A549 (cell line): ENCODE measurements at regions not wholly inside any gene's neighbourhood (a gene's known extent, or its start where the extent isn't known, plus 50 kb on each side); places are given as distances from the start of the nearest gene placed in this dataset.

ENCODE experiments used
- ATAC-seq, 2 experiments: fragments of 200-7000 bp in 1 of 2; fragments of >200 bp in 1 of 2; cut with Nextera tagmentation in 1 of 2; cut with Tn5 transposase in 1 of 2; 3 replicates each; pipeline versions ENCODE4 v1.8.0 to v1.9.1; 2018 to 2020; ENCODE audit warnings: mild to moderate bottlenecking in 1 of 2, moderate library complexity in 1 of 2
- CTCF ChIA-PET: fragments of 300-600 bp; sonication (Branson Sonifier 250); formaldehyde crosslinking; extraction: SDS; loops from one replicate; lab custom pipeline; 2021; ENCODE audit warnings: antibody characterized with exemption, inconsistent platforms; lab: Yijun Ruan, JAX
- POLR2A ChIA-PET: fragments of 350-600 bp; formaldehyde crosslinking; extraction: SDS; loops from one replicate; lab custom pipeline; 2021; ENCODE audit warnings: antibody characterized with exemption, inconsistent platforms; lab: Yijun Ruan, JAX
- DNase-seq, 2 experiments: peaks; one replicate each; pipeline versions ENCODE4 v3.0.0 to v3.0.0-alpha.2; 2011 to 2016; ENCODE audit warnings: low read depth in 1 of 2, low spot score in 1 of 2
- FAIRE-seq: peaks from 2 replicates; lab custom pipeline; 2011; peaks lifted over from hg19 to GRCh38; lab: Jason Lieb, UNC
- H3K27ac ChIP-seq, 2 experiments: fragments of >200 bp; sonication (Bioruptor Twin); formaldehyde crosslinking; 3 replicates each; pipeline ENCODE4 v1.5.1; 2016 to 2017
- H3K4me1 ChIP-seq: fragments of >200 bp; sonication (Bioruptor Twin); formaldehyde crosslinking; 3 replicates; pipeline ENCODE4 v1.6.1; 2016
- H3K4me2 ChIP-seq: fragments of >200 bp; sonication (Bioruptor Twin); formaldehyde crosslinking; 3 replicates; pipeline ENCODE4 v1.6.1; 2016
- H3K4me3 ChIP-seq: fragments of >200 bp; sonication (Bioruptor Twin); formaldehyde crosslinking; 3 replicates; pipeline ENCODE4 v1.5.1; 2016
- H3K9me3 ChIP-seq: fragments of >200 bp; sonication (Bioruptor Twin); formaldehyde crosslinking; 3 replicates; pipeline ENCODE4 v1.6.1; 2016
- BHLHE40 ChIP-seq: IDR thresholded peaks from 2 replicates; pipeline ENCODE4 v1.6.1; 2012; ENCODE audit warnings: low read depth, low read length, inconsistent platforms
- CBX8 ChIP-seq: fragments of 200-600 bp; sonication (generic); IDR thresholded peaks from 2 replicates; pipeline ENCODE4 v1.6.1; 2016
- CEBPB ChIP-seq, 2 experiments: fragments of >200 bp in 1 of 2; sonication (Bioruptor Twin) in 1 of 2; formaldehyde crosslinking in 1 of 2; IDR thresholded peaks; 2 replicates each; pipeline ENCODE4 v1.6.1; 2012 to 2016
- CHD4 ChIP-seq: fragments of 200-600 bp; sonication (generic); IDR thresholded peaks from 2 replicates; pipeline ENCODE4 v1.6.1; 2016; ENCODE audit warnings: antibody characterized with exemption, mild to moderate bottlenecking, borderline replicate concordance
- EHF ChIP-seq: fragments of 250-450 bp; sonication (Bioruptor Pico); IDR thresholded peaks from 2 replicates; pipeline ENCODE4 v1.5.0; 2020; ENCODE audit warnings: mild to moderate bottlenecking
- EHMT2 ChIP-seq: fragments of 200-600 bp; sonication (generic); IDR thresholded peaks from 2 replicates; pipeline ENCODE4 v1.6.1; 2016; ENCODE audit warnings: antibody characterized with exemption, low read depth, mild to moderate bottlenecking, moderate library complexity
- EP300 ChIP-seq, 2 experiments: fragments of >200 bp; sonication (Bioruptor Twin); formaldehyde crosslinking; IDR thresholded peaks; 2 replicates in 1 of 2; 3 replicates in 1 of 2; pipeline ENCODE4 v1.6.1; 2016 to 2017
- ESRRA ChIP-seq: fragments of 150-350 bp; IDR thresholded peaks from 2 replicates; pipeline ENCODE4 v1.6.1; 2014; ENCODE audit warnings: mild to moderate bottlenecking, low read length, borderline replicate concordance
- FOSL2 ChIP-seq, 2 experiments: fragments of 450-650 bp in 1 of 2; fragments of >200 bp in 1 of 2; sonication (Bioruptor Twin) in 1 of 2; formaldehyde crosslinking; IDR thresholded peaks; 2 replicates each; pipeline versions ENCODE4 v1.5.0 to v1.6.1; 2016 to 2020; ENCODE audit warnings: mild to moderate bottlenecking in 1 of 2, moderate library complexity in 1 of 2
- GATA3 ChIP-seq: IDR thresholded peaks from 2 replicates; pipeline ENCODE4 v1.6.1; 2012; ENCODE audit warnings: borderline replicate concordance
- HOXB13 ChIP-seq: fragments of 250-450 bp; sonication (Bioruptor Pico); IDR thresholded peaks from 2 replicates; pipeline ENCODE4 v1.5.0; 2020; ENCODE audit warnings: low read depth, mild to moderate bottlenecking, moderate library complexity
- JUN ChIP-seq, 2 experiments: fragments of >200 bp; sonication (Bioruptor Twin); formaldehyde crosslinking; IDR thresholded peaks; 2 replicates in 1 of 2; 3 replicates in 1 of 2; pipeline ENCODE4 v1.6.1; 2016 to 2017
- JUNB ChIP-seq: fragments of >200 bp; sonication (Bioruptor Twin); formaldehyde crosslinking; IDR thresholded peaks from 2 replicates; pipeline ENCODE4 v1.6.1; 2016
- PHF8 ChIP-seq: fragments of 200-600 bp; sonication (generic); IDR thresholded peaks from 2 replicates; pipeline ENCODE4 v1.6.1; 2016; ENCODE audit warnings: low read depth, mild to moderate bottlenecking, antibody characterized with exemption, moderate library complexity, borderline replicate concordance
- POLR2A ChIP-seq: IDR thresholded peaks from 2 replicates; pipeline ENCODE4 v1.6.1; 2012; ENCODE audit warnings: mild to moderate bottlenecking, low read length
- RFX5 ChIP-seq: fragments of 450-650 bp; IDR thresholded peaks from 2 replicates; pipeline ENCODE4 v1.7.1; 2014; ENCODE audit warnings: antibody characterized with exemption, mild to moderate bottlenecking, moderate library complexity
- TP53 ChIP-seq: fragments of 250-450 bp; sonication (Bioruptor Pico); IDR thresholded peaks from 2 replicates; pipeline ENCODE4 v1.5.0; 2021; ENCODE audit warnings: mild to moderate bottlenecking, moderate library complexity
- ZNF302 ChIP-seq: fragments of 250-450 bp; sonication (Bioruptor Pico); IDR thresholded peaks from 2 replicates; pipeline ENCODE4 v1.9.0; 2021; ENCODE audit warnings: inconsistent platforms, mild to moderate bottlenecking, moderate library complexity
- WGBS: methylation state at CpG from one replicate; pipeline ENCODE4 v1.1.6; 2017; ENCODE audit errors: missing lambda C conversion rate; 5-methylcytosine and 5-hydroxymethylcytosine counted together
- TF ChIP-seq, protein P1 (sequence below): fragments of 150-350 bp; IDR thresholded peaks from 2 replicates; pipeline ENCODE4 v1.6.1; 2014; ENCODE audit warnings: low read depth, mild to moderate bottlenecking, low read length
- TF ChIP-seq, protein P2 (sequence below): fragments of 200-600 bp; sonication (generic); IDR thresholded peaks from 2 replicates; pipeline ENCODE4 v1.6.1; 2016; ENCODE audit warnings: antibody characterized with exemption, mild to moderate bottlenecking, moderate library complexity

DNA sequence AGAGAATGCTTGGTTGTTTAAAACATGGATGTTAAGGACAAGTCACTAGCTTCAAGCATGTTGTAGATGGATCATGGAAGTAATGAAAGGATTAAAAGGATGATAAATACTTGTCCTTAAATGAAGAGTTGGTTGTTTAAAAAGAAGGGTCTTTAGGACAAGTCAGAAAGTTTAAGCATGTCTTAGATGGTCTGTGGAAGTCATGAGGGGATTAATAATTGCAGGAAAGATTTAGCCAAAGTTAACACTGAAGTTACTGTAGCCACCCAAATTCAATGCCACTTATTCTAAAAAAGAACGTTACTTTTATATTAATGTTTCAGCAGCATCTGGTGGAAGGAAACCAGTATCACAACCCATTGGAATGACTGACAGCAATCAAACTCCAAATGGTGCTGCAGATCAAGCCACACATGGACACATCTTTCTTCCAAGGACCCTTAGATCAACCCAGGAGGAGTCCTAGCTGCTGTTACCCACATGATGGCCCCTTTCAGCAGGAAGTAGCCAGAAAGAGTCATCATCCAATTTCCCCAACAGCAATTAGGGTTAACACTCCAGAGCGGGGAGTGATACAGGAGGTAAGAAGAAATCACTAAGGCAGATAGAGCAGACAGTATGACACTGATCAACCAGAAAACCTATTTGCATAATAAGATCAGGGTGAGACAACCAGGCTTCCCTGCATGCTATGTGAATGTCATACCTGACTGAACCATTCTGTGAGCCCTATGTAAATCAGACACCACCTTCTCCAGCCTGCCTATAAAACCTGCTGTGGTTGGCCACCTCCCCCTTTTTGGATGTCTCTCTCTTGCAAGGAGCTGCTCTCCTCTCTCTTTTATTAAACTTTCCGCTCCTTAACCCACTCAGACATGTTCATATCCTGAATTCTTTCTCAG is 88.4 kb upstream of the GNAZ start:
- DNase-seq (no peak), ATAC-seq (no peak), FAIRE-seq (no peak)
- CTCF ChIA-PET, result interaction anchor here (1.7 kb wide), 1 partner anchor 98 kb away, joined by 4 read pairs; no protein-coding TSS in a partner anchor
- no peak overlapping the region for H3K4me3 ChIP-seq
- no peak overlapping the region for H3K4me2 ChIP-seq
- no peaks in the 10 kb centered on the region for H3K4me1 ChIP-seq
- H3K27ac ChIP-seq, result no peak overlapping the region
- TF ChIP-seq EP300 (IDR thresholded peaks at IDR 0.05) (no peak), JUNB (no peak), TP53 (CRISPR knock-in tag) (no peak), BHLHE40 (no peak), RFX5 (no peak), EHMT2 (no peak), CHD4 (no peak), GATA3 (no peak), PHF8 (no peak), HOXB13 (CRISPR knock-in tag) (no peak), ZNF302 (CRISPR knock-in tag) (no peak), CBX8 (no peak), JUN (IDR thresholded peaks at IDR 0.05) (no peak)
- TF ChIP-seq, protein P1, sequence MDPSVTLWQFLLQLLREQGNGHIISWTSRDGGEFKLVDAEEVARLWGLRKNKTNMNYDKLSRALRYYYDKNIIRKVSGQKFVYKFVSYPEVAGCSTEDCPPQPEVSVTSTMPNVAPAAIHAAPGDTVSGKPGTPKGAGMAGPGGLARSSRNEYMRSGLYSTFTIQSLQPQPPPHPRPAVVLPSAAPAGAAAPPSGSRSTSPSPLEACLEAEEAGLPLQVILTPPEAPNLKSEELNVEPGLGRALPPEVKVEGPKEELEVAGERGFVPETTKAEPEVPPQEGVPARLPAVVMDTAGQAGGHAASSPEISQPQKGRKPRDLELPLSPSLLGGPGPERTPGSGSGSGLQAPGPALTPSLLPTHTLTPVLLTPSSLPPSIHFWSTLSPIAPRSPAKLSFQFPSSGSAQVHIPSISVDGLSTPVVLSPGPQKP, result no peak
- 36% methylated on average over 3 of the region's 3 CpGs for WGBS
- POLR2A ChIA-PET, result no interaction called here
- peaks cover 16% of the 10 kb centered on the region; the same call in 2 of the 3 replicates for H3K9me3 ChIP-seq

DNA sequence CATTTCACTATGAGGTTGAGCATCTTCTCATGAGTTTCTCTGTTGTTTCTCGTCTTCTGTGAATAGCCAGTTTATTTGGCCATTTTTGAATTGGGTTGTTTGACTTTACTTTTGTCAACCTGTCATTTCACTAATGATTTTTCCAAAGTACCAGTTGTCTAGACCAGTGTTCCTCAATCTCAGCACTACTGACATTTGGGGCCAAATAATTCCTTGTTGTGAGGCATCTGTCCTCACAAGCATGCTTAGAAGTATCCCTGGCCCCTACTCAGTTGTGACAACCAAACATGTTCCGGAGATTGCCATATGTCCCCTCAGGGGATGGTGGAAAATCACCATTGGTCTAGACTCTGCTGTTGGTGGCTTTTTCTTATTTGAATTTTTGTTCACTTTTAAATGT is 87.7 kb upstream of the GNAZ start:
- Histone ChIP-seq H3K9me3 (peaks cover 16% of the 10 kb centered on the region; the same call in 2 of the 3 replicates), H3K4me2 (no peak overlapping the region), H3K27ac (no peak overlapping the region), H3K4me3 (no peak overlapping the region), H3K4me1 (no peaks in the 10 kb centered on the region)
- FAIRE-seq (no peak), ATAC-seq (no peak), DNase-seq (no peak)
- no peak for TF ChIP-seq CBX8
- no peak for TF ChIP-seq FOSL2 (IDR thresholded peaks at IDR 0.05)
- no peak for TF ChIP-seq FOSL2 (CRISPR knock-in tag; IDR thresholded peaks at IDR 0.05)
- no peak for TF ChIP-seq EHF
- no peak for TF ChIP-seq POLR2A
- TF ChIP-seq, protein P2, sequence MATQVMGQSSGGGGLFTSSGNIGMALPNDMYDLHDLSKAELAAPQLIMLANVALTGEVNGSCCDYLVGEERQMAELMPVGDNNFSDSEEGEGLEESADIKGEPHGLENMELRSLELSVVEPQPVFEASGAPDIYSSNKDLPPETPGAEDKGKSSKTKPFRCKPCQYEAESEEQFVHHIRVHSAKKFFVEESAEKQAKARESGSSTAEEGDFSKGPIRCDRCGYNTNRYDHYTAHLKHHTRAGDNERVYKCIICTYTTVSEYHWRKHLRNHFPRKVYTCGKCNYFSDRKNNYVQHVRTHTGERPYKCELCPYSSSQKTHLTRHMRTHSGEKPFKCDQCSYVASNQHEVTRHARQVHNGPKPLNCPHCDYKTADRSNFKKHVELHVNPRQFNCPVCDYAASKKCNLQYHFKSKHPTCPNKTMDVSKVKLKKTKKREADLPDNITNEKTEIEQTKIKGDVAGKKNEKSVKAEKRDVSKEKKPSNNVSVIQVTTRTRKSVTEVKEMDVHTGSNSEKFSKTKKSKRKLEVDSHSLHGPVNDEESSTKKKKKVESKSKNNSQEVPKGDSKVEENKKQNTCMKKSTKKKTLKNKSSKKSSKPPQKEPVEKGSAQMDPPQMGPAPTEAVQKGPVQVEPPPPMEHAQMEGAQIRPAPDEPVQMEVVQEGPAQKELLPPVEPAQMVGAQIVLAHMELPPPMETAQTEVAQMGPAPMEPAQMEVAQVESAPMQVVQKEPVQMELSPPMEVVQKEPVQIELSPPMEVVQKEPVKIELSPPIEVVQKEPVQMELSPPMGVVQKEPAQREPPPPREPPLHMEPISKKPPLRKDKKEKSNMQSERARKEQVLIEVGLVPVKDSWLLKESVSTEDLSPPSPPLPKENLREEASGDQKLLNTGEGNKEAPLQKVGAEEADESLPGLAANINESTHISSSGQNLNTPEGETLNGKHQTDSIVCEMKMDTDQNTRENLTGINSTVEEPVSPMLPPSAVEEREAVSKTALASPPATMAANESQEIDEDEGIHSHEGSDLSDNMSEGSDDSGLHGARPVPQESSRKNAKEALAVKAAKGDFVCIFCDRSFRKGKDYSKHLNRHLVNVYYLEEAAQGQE, result no peak
- TF ChIP-seq CEBPB (IDR thresholded peaks at IDR 0.05), result no peak
- 7% methylated on average over 2 of the region's 2 CpGs for WGBS
- ChIA-PET POLR2A (no interaction called here), CTCF (no interaction called here)

DNA sequence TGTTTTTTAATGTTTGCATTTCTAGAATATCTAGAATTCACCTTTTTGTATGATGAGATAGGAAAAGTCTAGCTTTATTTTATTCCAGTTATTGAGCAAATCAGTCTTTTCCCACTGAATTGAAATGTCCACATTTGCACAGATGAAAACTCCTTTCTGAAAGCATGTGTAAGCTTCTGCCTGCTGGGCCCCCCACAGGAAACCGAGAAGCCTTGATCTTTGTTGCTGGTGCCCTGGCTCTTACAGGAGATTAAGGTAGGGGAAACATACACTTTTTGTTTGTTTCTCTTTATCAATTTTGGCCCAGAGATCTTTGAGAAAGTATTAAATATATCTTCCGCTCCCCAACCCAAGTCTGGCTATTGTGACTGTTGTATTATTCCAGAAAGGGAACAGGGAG is 87.2 kb upstream of the GNAZ start:
- DNase-seq, result no peak
- WGBS, result 41% methylated on average over 2 of the region's 2 CpGs
- CTCF ChIA-PET, result no interaction called here
- H3K4me1 ChIP-seq, result no peaks in the 10 kb centered on the region
- no peak for ATAC-seq
- no peak for TF ChIP-seq ESRRA
- TF ChIP-seq RFX5, result no peak
- TF ChIP-seq, all 56 proteins: peak for 0
- no peak for FAIRE-seq
- Histone ChIP-seq H3K27ac (no peak overlapping the region), H3K4me2 (no peak overlapping the region), H3K9me3 (peaks cover 16% of the 10 kb centered on the region; the same call in 2 of the 3 replicates), H3K4me3 (no peak overlapping the region)
- POLR2A ChIA-PET, result no interaction called here
